PC-9 (cell line): ENCODE measurements at regions not wholly inside any gene's neighbourhood (a gene's known extent, or its start where the extent isn't known, plus 50 kb on each side); places are given as distances from the start of the nearest gene placed in this dataset.
"Not testable (repeated sequence)": the region's sequence is repeated elsewhere in the genome, so short reads cannot be mapped to it uniquely, and the experiment has no call there.

Experiments used
- BruUV-seq: library from RNA; stranded (reverse); fragments of 400-500 nt; replicated peaks from 2 replicates; lab custom pipeline; 2021; lab: Mats Ljungman, UMichigan
- CTCF ChIA-PET: fragments of 300-600 bp; sonication (Branson Sonifier 250); formaldehyde crosslinking; loops from one replicate; lab custom pipeline; 2022; ENCODE audit warnings: antibody characterized with exemption; lab: Charles Lee
- POLR2A ChIA-PET: fragments of 300-600 bp; sonication (Branson Sonifier 250); formaldehyde crosslinking; loops from one replicate; lab custom pipeline; 2022; ENCODE audit warnings: antibody characterized with exemption; ENCODE audit not compliant: unreplicated experiment; lab: Charles Lee
- DNase-seq, 2 experiments: peaks; one replicate each; pipeline versions ENCODE4 v3.0.0 to v3.0.0-alpha.2; 2015 to 2022; ENCODE audit warnings: mixed read lengths in 1 of 2
- H2AFZ ChIP-seq: fragments of 200-600 bp; sonication (generic); 2 replicates; pipeline ENCODE4 v1.8.1; 2017; ENCODE audit warnings: antibody characterized with exemption
- H3F3A ChIP-seq: fragments of 200-600 bp; sonication (generic); 2 replicates; pipeline ENCODE4 v1.8.1; 2017; ENCODE audit warnings: antibody characterized with exemption, mild to moderate bottlenecking, low read depth; ENCODE audit not compliant: insufficient read depth
- H3K27ac ChIP-seq: fragments of 200-600 bp; sonication (generic); 2 replicates; pipeline ENCODE4 v1.6.1; 2016; ENCODE audit warnings: mixed run types
- H3K27me3 ChIP-seq: fragments of 200-600 bp; sonication (generic); 2 replicates; pipeline ENCODE4 v1.6.1; 2016; ENCODE audit warnings: low read depth, mixed run types; ENCODE audit not compliant: insufficient read depth
- H3K36me3 ChIP-seq: fragments of 200-600 bp; sonication (generic); 2 replicates; pipeline ENCODE4 v1.6.1; 2016; ENCODE audit warnings: low read depth, mixed run types
- H3K4me1 ChIP-seq: fragments of 200-600 bp; sonication (generic); replicated peaks from 2 replicates; pipeline ENCODE4 v1.6.1; 2016; ENCODE audit warnings: mixed run types; ENCODE audit not compliant: insufficient read depth
- H3K4me2 ChIP-seq: fragments of 200-600 bp; sonication (generic); 2 replicates; pipeline ENCODE4 v1.6.1; 2017; ENCODE audit warnings: mixed run types
- H3K4me3 ChIP-seq: fragments of 200-600 bp; sonication (generic); 2 replicates; pipeline ENCODE4 v1.6.1; 2016; ENCODE audit warnings: mixed run types
- H3K79me2 ChIP-seq: fragments of 200-600 bp; sonication (generic); 2 replicates; pipeline ENCODE4 v1.6.1; 2017; ENCODE audit warnings: low read depth, mixed run types
- H3K9me2 ChIP-seq: fragments of 200-600 bp; sonication (generic); 2 replicates; pipeline ENCODE4 v1.8.1; 2017; ENCODE audit warnings: mild to moderate bottlenecking; ENCODE audit not compliant: insufficient read depth
- H3K9me3 ChIP-seq: fragments of 200-600 bp; sonication (generic); 2 replicates; pipeline ENCODE4 v1.8.1; 2016; ENCODE audit warnings: low read depth; ENCODE audit not compliant: insufficient read depth
- H4K20me1 ChIP-seq: fragments of 200-600 bp; sonication (generic); 2 replicates; pipeline ENCODE4 v1.8.1; 2017; ENCODE audit not compliant: insufficient read depth
- EZH2 ChIP-seq: fragments of 200-600 bp; sonication (generic); IDR thresholded peaks from 2 replicates; pipeline ENCODE4 v1.8.0; 2017; ENCODE audit warnings: antibody characterized with exemption, low read depth
- intact Hi-C: fragments of 100-400 bp; cut with micrococcal nuclease; formaldehyde crosslinking; loops from one replicate; pipeline ENCODE4 v1.10.0; 2022; ENCODE audit not compliant: unreplicated experiment
- TF ChIP-seq, protein P1 (sequence below): fragments of 200-600 bp; sonication (generic); conservative IDR thresholded peaks from 2 replicates; pipeline ENCODE4 v1.6.1; 2017; ENCODE audit warnings: mixed run types, antibody characterized with exemption, mild to moderate bottlenecking, moderate library complexity

DNA sequence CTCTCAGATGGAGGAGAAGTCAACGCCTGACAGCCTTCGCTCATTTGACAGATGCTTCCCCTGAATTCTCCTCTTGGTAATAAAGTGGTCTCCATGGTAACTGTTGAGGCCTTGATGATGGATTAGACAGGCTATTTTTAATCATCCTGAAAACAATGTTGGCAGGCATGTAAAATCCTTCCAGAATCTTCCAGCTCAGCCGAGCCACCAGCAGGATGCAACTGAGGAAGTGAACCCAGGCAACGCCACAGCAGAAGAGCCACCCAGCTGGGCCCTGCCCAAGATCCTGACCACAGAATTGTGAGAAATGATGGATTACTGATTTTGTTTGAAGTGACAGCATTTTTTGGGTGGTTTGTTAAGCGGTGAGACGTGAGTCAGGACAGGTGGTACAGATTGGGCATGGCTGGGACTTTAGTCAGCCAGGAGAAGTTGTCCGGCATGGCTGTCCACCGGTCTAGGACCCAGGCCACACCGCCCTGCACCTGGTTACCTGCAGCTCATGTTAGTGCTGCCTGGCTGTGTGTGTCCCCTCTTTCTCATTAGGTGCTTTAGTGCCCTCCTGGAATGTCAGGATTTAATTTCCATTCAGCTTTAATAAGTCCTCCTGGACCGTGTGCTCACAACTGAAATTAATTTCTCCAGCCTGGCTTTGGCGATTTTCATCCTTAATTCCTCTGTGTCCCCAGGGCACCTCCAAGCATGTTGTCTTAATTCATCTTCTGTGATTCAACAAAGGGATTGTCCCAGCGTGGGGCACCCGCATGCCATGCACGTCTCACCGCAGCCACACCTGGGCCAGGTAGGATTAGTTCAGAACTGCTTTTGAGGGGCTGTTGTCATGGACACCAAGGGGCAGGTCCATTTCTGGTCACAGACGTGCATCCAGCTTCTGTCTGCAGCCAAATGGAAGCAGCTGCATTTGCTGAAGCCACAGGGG, 280.4 kb downstream of the ADGRD1 start:
- H3K27ac ChIP-seq, H3K4me1 ChIP-seq, POLR2A ChIA-PET, H4K20me1 ChIP-seq, H3K9me3 ChIP-seq, H3F3A ChIP-seq, BruUV-seq, H3K36me3 ChIP-seq, H3K79me2 ChIP-seq, H3K4me2 ChIP-seq, H3K9me2 ChIP-seq, intact Hi-C loops, DNase-seq, H3K4me3 ChIP-seq, CTCF ChIA-PET, H2AFZ ChIP-seq: not testable (repeated sequence)
- H3K27me3 ChIP-seq: peaks cover 66% of the 10 kb centered on the region

DNA sequence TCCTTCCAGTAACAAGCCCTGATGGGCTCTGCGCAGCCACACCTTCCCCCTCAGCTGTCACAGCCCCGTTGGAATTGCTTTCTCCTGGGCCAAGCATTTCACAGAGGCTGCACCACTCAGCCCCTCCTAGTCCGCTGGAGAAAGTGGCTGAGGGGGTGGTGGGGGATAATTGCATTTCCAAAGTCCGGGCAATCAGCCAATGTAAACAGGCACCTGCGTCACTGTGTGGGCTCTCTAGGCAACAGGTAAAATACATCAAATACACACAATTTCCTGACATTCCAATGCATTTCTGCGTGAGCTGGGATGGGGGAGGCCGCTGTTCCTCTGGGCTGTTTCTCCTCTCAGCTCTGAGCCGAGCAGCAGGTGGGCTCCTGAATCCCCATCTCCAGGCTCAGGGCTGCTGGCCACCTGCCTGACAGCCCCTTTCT, 281.1 kb downstream of the ADGRD1 start:
- DNase-seq, H3K4me2 ChIP-seq, H3K36me3 ChIP-seq, H3F3A ChIP-seq, H3K4me3 ChIP-seq, H3K9me3 ChIP-seq, H4K20me1 ChIP-seq, POLR2A ChIA-PET, H3K4me1 ChIP-seq, H3K27ac ChIP-seq, CTCF ChIA-PET, H2AFZ ChIP-seq, H3K79me2 ChIP-seq, H3K9me2 ChIP-seq, intact Hi-C loops, BruUV-seq: not testable (repeated sequence)
- peaks cover 62% of the 10 kb centered on the region for H3K27me3 ChIP-seq

DNA sequence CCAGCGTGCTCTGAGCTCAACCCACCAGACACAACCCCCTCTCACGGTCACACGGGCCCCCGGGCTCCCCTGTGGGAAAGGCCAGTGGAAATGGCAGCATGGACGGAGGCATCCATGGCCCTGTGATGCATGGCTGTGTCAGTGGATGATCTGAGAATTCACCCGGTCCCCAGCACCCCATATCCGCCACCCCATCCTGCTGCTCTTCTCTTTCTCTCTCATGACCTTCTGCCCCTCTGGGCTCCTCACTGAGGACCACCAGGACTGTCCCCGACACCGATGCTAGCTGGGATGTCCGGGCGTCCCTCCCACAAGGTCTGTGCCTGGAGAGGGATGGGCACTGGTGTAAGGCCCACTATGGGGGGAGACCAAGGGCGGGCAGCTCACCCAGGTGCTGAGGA, 282.2 kb downstream of the ADGRD1 start:
- Histone ChIP-seq H3K27me3 (peaks cover 52% of the 10 kb centered on the region), H2AFZ (no peak overlapping the region), H4K20me1 (no peaks in the 10 kb centered on the region), H3K4me2 (no peak overlapping the region), H3K9me3 (no peaks in the 10 kb centered on the region), H3K4me3 (no peak overlapping the region), H3F3A (no peaks in the 10 kb centered on the region), H3K27ac (no peak overlapping the region), H3K79me2 (no peaks in the 10 kb centered on the region), H3K4me1 (no peaks in the 10 kb centered on the region), H3K9me2 (no peaks in the 10 kb centered on the region), H3K36me3 (no peaks in the 10 kb centered on the region)
- no TSS peak for BruUV-seq
- no peak for TF ChIP-seq EZH2
- TF ChIP-seq, protein P1, sequence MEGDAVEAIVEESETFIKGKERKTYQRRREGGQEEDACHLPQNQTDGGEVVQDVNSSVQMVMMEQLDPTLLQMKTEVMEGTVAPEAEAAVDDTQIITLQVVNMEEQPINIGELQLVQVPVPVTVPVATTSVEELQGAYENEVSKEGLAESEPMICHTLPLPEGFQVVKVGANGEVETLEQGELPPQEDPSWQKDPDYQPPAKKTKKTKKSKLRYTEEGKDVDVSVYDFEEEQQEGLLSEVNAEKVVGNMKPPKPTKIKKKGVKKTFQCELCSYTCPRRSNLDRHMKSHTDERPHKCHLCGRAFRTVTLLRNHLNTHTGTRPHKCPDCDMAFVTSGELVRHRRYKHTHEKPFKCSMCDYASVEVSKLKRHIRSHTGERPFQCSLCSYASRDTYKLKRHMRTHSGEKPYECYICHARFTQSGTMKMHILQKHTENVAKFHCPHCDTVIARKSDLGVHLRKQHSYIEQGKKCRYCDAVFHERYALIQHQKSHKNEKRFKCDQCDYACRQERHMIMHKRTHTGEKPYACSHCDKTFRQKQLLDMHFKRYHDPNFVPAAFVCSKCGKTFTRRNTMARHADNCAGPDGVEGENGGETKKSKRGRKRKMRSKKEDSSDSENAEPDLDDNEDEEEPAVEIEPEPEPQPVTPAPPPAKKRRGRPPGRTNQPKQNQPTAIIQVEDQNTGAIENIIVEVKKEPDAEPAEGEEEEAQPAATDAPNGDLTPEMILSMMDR: no peak
- ChIA-PET CTCF (no interaction called here), POLR2A (no interaction called here)
- intact Hi-C loops: no loop called here
- no peak for DNase-seq

DNA sequence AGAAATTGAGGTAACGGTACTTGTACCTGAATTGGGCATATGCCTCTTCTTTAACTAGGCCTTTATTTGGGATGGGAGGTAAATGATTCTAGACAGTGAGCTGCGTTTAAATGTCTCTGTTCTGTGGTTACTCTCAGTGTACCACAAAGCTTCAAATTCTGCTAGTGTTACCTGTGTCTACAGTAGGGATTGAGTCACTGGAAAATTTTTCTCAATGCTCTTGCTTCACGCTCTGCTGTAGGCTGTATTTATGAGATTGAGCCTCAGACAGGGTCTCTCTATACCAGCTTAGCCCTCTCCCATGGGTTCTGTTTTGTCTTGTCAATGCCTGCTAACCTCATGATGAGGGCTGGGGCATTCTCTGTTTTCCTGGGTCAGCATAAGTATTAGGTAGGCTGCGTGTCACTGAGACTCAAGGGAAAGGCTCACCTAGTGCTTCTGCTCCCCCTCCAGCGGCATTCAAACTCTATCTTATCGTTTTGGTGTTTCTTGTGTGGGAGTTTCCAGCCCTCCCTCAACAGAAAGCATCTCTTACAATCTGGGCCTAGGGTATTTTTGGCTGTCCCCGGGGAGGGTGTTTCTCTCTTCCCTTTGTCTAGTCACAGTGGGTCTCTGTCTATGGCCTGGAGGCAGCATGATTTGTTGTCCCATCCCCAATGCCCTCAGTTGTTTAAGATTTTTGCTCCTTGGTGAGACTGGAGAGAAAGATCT, 285.8 kb downstream of the ADGRD1 start:
- Histone ChIP-seq H3K4me1 (no peaks in the 10 kb centered on the region), H3K9me2 (no peaks in the 10 kb centered on the region), H3K27ac (no peak overlapping the region), H4K20me1 (no peaks in the 10 kb centered on the region), H3K9me3 (no peaks in the 10 kb centered on the region), H3K4me2 (no peak overlapping the region), H3K4me3 (no peak overlapping the region), H3K36me3 (no peaks in the 10 kb centered on the region), H3F3A (no peaks in the 10 kb centered on the region), H2AFZ (no peak overlapping the region), H3K27me3 (peaks cover 29% of the 10 kb centered on the region; the same call in 1 of the 2 replicates), H3K79me2 (no peaks in the 10 kb centered on the region)
- ChIA-PET CTCF (no interaction called here), POLR2A (no interaction called here)
- no peak for DNase-seq
- intact Hi-C loops: no loop called here
- BruUV-seq: no TSS peak
- TF ChIP-seq, protein P1: no peak
- no peak for TF ChIP-seq EZH2
